ENCODE measurements at regions not wholly inside any gene's neighbourhood (a gene's known extent, or its start where the extent isn't known, plus 50 kb on each side); places are given as distances from the start of the nearest gene placed in this dataset.

GRCh38 chr10:57336865-57337264, 930.8 kb downstream of the IPMK start:
- ChIA-PET CTCF (no interaction called here), POLR2A (ENCODE audit: low non-redundant PET) (no interaction called here)
- Histone ChIP-seq H3K27ac (ENCODE audit: low read depth, low read length, poor library complexity, severe bottlenecking) (no peak overlapping the region), H3K4me3 (ENCODE audit: low read depth, low read length, poor library complexity, severe bottlenecking) (no peak overlapping the region), H3K9me3 (ENCODE audit: low read depth, low read length, poor library complexity, severe bottlenecking) (no peaks in the 10 kb centered on the region), H3K36me3 (ENCODE audit: insufficient read depth, low read length, poor library complexity, severe bottlenecking) (no peaks in the 10 kb centered on the region), H3K27me3 (replicated peaks; ENCODE audit: insufficient read depth, low read depth, low read length, poor library complexity) (no peaks in the 10 kb centered on the region), H3K4me1 (ENCODE audit: insufficient read depth, low read length, poor library complexity, severe bottlenecking) (no peaks in the 10 kb centered on the region)
- TF ChIP-seq EZH2 (IDR thresholded peaks at IDR 0.05; ENCODE audit: borderline replicate concordance, low read depth, low read length, poor library complexity, severe bottlenecking) (no peak), CTCF (conservative IDR thresholded peaks at IDR 0.05; ENCODE audit: low read depth, low read length) (no peak)
- no TSS peak for BruUV-seq (replicated peaks)
- intact Hi-C loops (cut with micrococcal nuclease; ENCODE audit: unreplicated experiment) = no loop called here
- no peak for DNase-seq (ENCODE audit: low spot score)

GRCh38 chr10:57336341-57336740, 931.4 kb downstream of the IPMK start:
- H3K4me1 ChIP-seq (ENCODE audit: insufficient read depth, low read length, poor library complexity, severe bottlenecking) = no peaks in the 10 kb centered on the region
- H3K27ac ChIP-seq (ENCODE audit: low read depth, low read length, poor library complexity, severe bottlenecking) = no peak overlapping the region
- TF ChIP-seq EZH2 (IDR thresholded peaks at IDR 0.05; ENCODE audit: borderline replicate concordance, low read depth, low read length, poor library complexity, severe bottlenecking) (no peak), CTCF (conservative IDR thresholded peaks at IDR 0.05; ENCODE audit: low read depth, low read length) (no peak)
- no TSS peak for BruUV-seq (replicated peaks)
- no peaks in the 10 kb centered on the region for H3K9me3 ChIP-seq (ENCODE audit: low read depth, low read length, poor library complexity, severe bottlenecking)
- intact Hi-C loops (cut with micrococcal nuclease; ENCODE audit: unreplicated experiment) = no loop called here
- POLR2A ChIA-PET (ENCODE audit: low non-redundant PET) = no interaction called here
- H3K36me3 ChIP-seq (ENCODE audit: insufficient read depth, low read length, poor library complexity, severe bottlenecking) = no peaks in the 10 kb centered on the region
- no peaks in the 10 kb centered on the region for H3K27me3 ChIP-seq (replicated peaks; ENCODE audit: insufficient read depth, low read depth, low read length, poor library complexity)
- CTCF ChIA-PET = no interaction called here
- DNase-seq (ENCODE audit: low spot score) = no peak
- no peak overlapping the region for H3K4me3 ChIP-seq (ENCODE audit: low read depth, low read length, poor library complexity, severe bottlenecking)

- ChIA-PET POLR2A (ENCODE audit: low non-redundant PET) (no interaction called here), CTCF (no interaction called here)
- no TSS peak for BruUV-seq (replicated peaks)
- H3K9me3 ChIP-seq (ENCODE audit: low read depth, low read length, poor library complexity, severe bottlenecking) = no peaks in the 10 kb centered on the region
- H3K4me1 ChIP-seq (ENCODE audit: insufficient read depth, low read length, poor library complexity, severe bottlenecking) = no peaks in the 10 kb centered on the region
- H3K4me3 ChIP-seq (ENCODE audit: low read depth, low read length, poor library complexity, severe bottlenecking) = no peak overlapping the region
- no peaks in the 10 kb centered on the region for H3K27me3 ChIP-seq (replicated peaks; ENCODE audit: insufficient read depth, low read depth, low read length, poor library complexity)
- H3K36me3 ChIP-seq (ENCODE audit: insufficient read depth, low read length, poor library complexity, severe bottlenecking) = no peaks in the 10 kb centered on the region
- H3K27ac ChIP-seq (ENCODE audit: low read depth, low read length, poor library complexity, severe bottlenecking) = no peak overlapping the region
- DNase-seq (ENCODE audit: low spot score) = no peak
- intact Hi-C loops (cut with micrococcal nuclease; ENCODE audit: unreplicated experiment) = no loop called here
- no peak for TF ChIP-seq EZH2 (IDR thresholded peaks at IDR 0.05; ENCODE audit: borderline replicate concordance, low read depth, low read length, poor library complexity, severe bottlenecking)
- no peak for TF ChIP-seq CTCF (conservative IDR thresholded peaks at IDR 0.05; ENCODE audit: low read depth, low read length)
Observed at GRCh38 chr10:57334523-57334922, 933.2 kb downstream of the IPMK start.
